ENCODE measurements at regions not wholly inside any gene's neighbourhood (a gene's known extent, or its start where the extent isn't known, plus 50 kb on each side); places are given as distances from the start of the nearest gene placed in this dataset.

- Histone ChIP-seq H3K4me3 (ENCODE audit: low read depth in 1 of 2, low read length in 2 of 2) (no peak overlapping the region), H3K4me1 (ENCODE audit: control insufficient read depth in 2 of 2, insufficient read depth in 2 of 2, low read length in 1 of 2) (peaks cover 2 to 4% of the 10 kb centered on the region in 2 donors), H3K27ac (ENCODE audit: low read depth in 2 of 2, low read length in 1 of 2) (peak overlapping the region; percentile 2 to 53), H3K36me3 (ENCODE audit: control insufficient read depth in 2 of 2, insufficient read depth in 2 of 2, low read length in 1 of 2) (no peaks in the 10 kb centered on the region), H3K27me3 (ENCODE audit: control insufficient read depth in 1 of 2, insufficient read depth in 2 of 2, low read length in 2 of 2) (no peaks in the 10 kb centered on the region), H3K9me3 (ENCODE audit: control insufficient read depth in 2 of 2, insufficient read depth in 1 of 2, low read depth in 1 of 2, low read length in 1 of 2) (no peaks in the 10 kb centered on the region)
- 80 to 84% methylated on average over 6 of the region's 6 CpGs for WGBS, 2 donors
Measured at GRCh38 chr11:8803973-8804372, 107.0 kb upstream of the AKIP1 start.

- Histone ChIP-seq H3K27me3 (ENCODE audit: control insufficient read depth in 1 of 2, insufficient read depth in 2 of 2, low read length in 2 of 2) (no peaks in the 10 kb centered on the region), H3K4me1 (ENCODE audit: control insufficient read depth in 2 of 2, insufficient read depth in 2 of 2, low read length in 1 of 2) (peaks cover 2 to 6% of the 10 kb centered on the region in 2 donors), H3K27ac (ENCODE audit: low read depth in 2 of 2, low read length in 1 of 2) (peak overlapping the region; percentile 40 to 73), H3K4me3 (ENCODE audit: low read depth in 1 of 2, low read length in 2 of 2) (no peak overlapping the region), H3K9me3 (ENCODE audit: control insufficient read depth in 2 of 2, insufficient read depth in 1 of 2, low read depth in 1 of 2, low read length in 1 of 2) (no peaks in the 10 kb centered on the region), H3K36me3 (ENCODE audit: control insufficient read depth in 2 of 2, insufficient read depth in 2 of 2, low read length in 1 of 2) (no peaks in the 10 kb centered on the region)
- WGBS, 2 donors, result 52 to 56% methylated on average over 3 of the region's 3 CpGs
Measured at GRCh38 chr11:8805296-8805695, 105.7 kb upstream of the AKIP1 start.

- Histone ChIP-seq H3K9me3 (ENCODE audit: control insufficient read depth in 2 of 2, insufficient read depth in 1 of 2, low read depth in 1 of 2, low read length in 1 of 2) (no peaks in the 10 kb centered on the region), H3K4me1 (ENCODE audit: control insufficient read depth in 2 of 2, insufficient read depth in 2 of 2, low read length in 1 of 2) (peaks cover 8 to 13% of the 10 kb centered on the region in 2 donors), H3K36me3 (ENCODE audit: control insufficient read depth in 2 of 2, insufficient read depth in 2 of 2, low read length in 1 of 2) (no peaks in the 10 kb centered on the region), H3K4me3 (ENCODE audit: low read depth in 1 of 2, low read length in 2 of 2) (no peak overlapping the region), H3K27ac (ENCODE audit: low read depth in 2 of 2, low read length in 1 of 2) (peak overlapping the region; percentile 70 to 88), H3K27me3 (ENCODE audit: control insufficient read depth in 1 of 2, insufficient read depth in 2 of 2, low read length in 2 of 2) (no peaks in the 10 kb centered on the region)
- 56 to 57% methylated on average over 8 of the region's 8 CpGs for WGBS, 2 donors
Measured at GRCh38 chr11:8806974-8807373, 104.0 kb upstream of the AKIP1 start.

- no peaks in the 10 kb centered on the region for H3K27me3 ChIP-seq (ENCODE audit: control insufficient read depth in 1 of 2, insufficient read depth in 2 of 2, low read length in 2 of 2)
- WGBS, 2 donors, result 32 to 36% methylated on average over 10 of the region's 10 CpGs
- H3K4me1 ChIP-seq (ENCODE audit: control insufficient read depth in 2 of 2, insufficient read depth in 2 of 2, low read length in 1 of 2), result peaks cover 8 to 15% of the 10 kb centered on the region in 2 donors
- H3K4me3 ChIP-seq (ENCODE audit: low read depth in 1 of 2, low read length in 2 of 2), result peak overlapping the region in 1 of 2 donors; percentile 37
- no peaks in the 10 kb centered on the region for H3K36me3 ChIP-seq (ENCODE audit: control insufficient read depth in 2 of 2, insufficient read depth in 2 of 2, low read length in 1 of 2)
- peak overlapping the region; percentile 70 to 88 for H3K27ac ChIP-seq (ENCODE audit: low read depth in 2 of 2, low read length in 1 of 2)
- no peaks in the 10 kb centered on the region for H3K9me3 ChIP-seq (ENCODE audit: control insufficient read depth in 2 of 2, insufficient read depth in 1 of 2, low read depth in 1 of 2, low read length in 1 of 2)
Measured at GRCh38 chr11:8807544-8808225, 103.3 kb upstream of the AKIP1 start.

GRCh38 chr11:8808226-8808585 is 102.8 kb upstream of the AKIP1 start:
- peak overlapping the region in 1 of 2 donors; percentile 37 for H3K4me3 ChIP-seq (ENCODE audit: low read depth in 1 of 2, low read length in 2 of 2)
- H3K4me1 ChIP-seq (ENCODE audit: control insufficient read depth in 2 of 2, insufficient read depth in 2 of 2, low read length in 1 of 2), result peaks cover 8 to 15% of the 10 kb centered on the region in 2 donors
- no peaks in the 10 kb centered on the region for H3K36me3 ChIP-seq (ENCODE audit: control insufficient read depth in 2 of 2, insufficient read depth in 2 of 2, low read length in 1 of 2)
- H3K27ac ChIP-seq (ENCODE audit: low read depth in 2 of 2, low read length in 1 of 2), result peak overlapping the region; percentile 70 to 88
- H3K9me3 ChIP-seq (ENCODE audit: control insufficient read depth in 2 of 2, insufficient read depth in 1 of 2, low read depth in 1 of 2, low read length in 1 of 2), result no peaks in the 10 kb centered on the region
- H3K27me3 ChIP-seq (ENCODE audit: control insufficient read depth in 1 of 2, insufficient read depth in 2 of 2, low read length in 2 of 2), result no peaks in the 10 kb centered on the region
- WGBS, 2 donors, result 19 to 30% methylated on average over 4 of the region's 4 CpGs

GRCh38 chr11:8809241-8809938 is 101.6 kb upstream of the AKIP1 start:
- H3K9me3 ChIP-seq (ENCODE audit: control insufficient read depth in 2 of 2, insufficient read depth in 1 of 2, low read depth in 1 of 2, low read length in 1 of 2), result no peaks in the 10 kb centered on the region
- peaks cover 8 to 15% of the 10 kb centered on the region in 2 donors for H3K4me1 ChIP-seq (ENCODE audit: control insufficient read depth in 2 of 2, insufficient read depth in 2 of 2, low read length in 1 of 2)
- H3K4me3 ChIP-seq (ENCODE audit: low read depth in 1 of 2, low read length in 2 of 2), result peak overlapping the region; percentile 55 to 58
- H3K27me3 ChIP-seq (ENCODE audit: control insufficient read depth in 1 of 2, insufficient read depth in 2 of 2, low read length in 2 of 2), result no peaks in the 10 kb centered on the region
- H3K36me3 ChIP-seq (ENCODE audit: control insufficient read depth in 2 of 2, insufficient read depth in 2 of 2, low read length in 1 of 2), result no peaks in the 10 kb centered on the region
- 25 to 27% methylated on average over 7 of the region's 7 CpGs for WGBS, 2 donors
- H3K27ac ChIP-seq (ENCODE audit: low read depth in 2 of 2, low read length in 1 of 2), result peak overlapping the region; percentile 57 to 70

GRCh38 chr11:8809939-8810539 is 101.0 kb upstream of the AKIP1 start:
- no peaks in the 10 kb centered on the region for H3K27me3 ChIP-seq (ENCODE audit: control insufficient read depth in 1 of 2, insufficient read depth in 2 of 2, low read length in 2 of 2)
- no peaks in the 10 kb centered on the region for H3K36me3 ChIP-seq (ENCODE audit: control insufficient read depth in 2 of 2, insufficient read depth in 2 of 2, low read length in 1 of 2)
- no peaks in the 10 kb centered on the region for H3K9me3 ChIP-seq (ENCODE audit: control insufficient read depth in 2 of 2, insufficient read depth in 1 of 2, low read depth in 1 of 2, low read length in 1 of 2)
- peak overlapping the region; percentile 70 to 94 for H3K27ac ChIP-seq (ENCODE audit: low read depth in 2 of 2, low read length in 1 of 2)
- H3K4me1 ChIP-seq (ENCODE audit: control insufficient read depth in 2 of 2, insufficient read depth in 2 of 2, low read length in 1 of 2), result peaks cover 8 to 15% of the 10 kb centered on the region in 2 donors
- peak overlapping the region; percentile 55 to 58 for H3K4me3 ChIP-seq (ENCODE audit: low read depth in 1 of 2, low read length in 2 of 2)
- 17 to 19% methylated on average over 8 of the region's 8 CpGs for WGBS, 2 donors

- H3K4me1 ChIP-seq (ENCODE audit: control insufficient read depth in 2 of 2, insufficient read depth in 2 of 2, low read length in 1 of 2), result peaks cover 8 to 15% of the 10 kb centered on the region in 2 donors
- H3K9me3 ChIP-seq (ENCODE audit: control insufficient read depth in 2 of 2, insufficient read depth in 1 of 2, low read depth in 1 of 2, low read length in 1 of 2), result no peaks in the 10 kb centered on the region
- WGBS, 2 donors, result 12 to 13% methylated on average over 28 of the region's 28 CpGs
- H3K4me3 ChIP-seq (ENCODE audit: low read depth in 1 of 2, low read length in 2 of 2), result peak overlapping the region; percentile 55 to 58
- peak overlapping the region; percentile 70 to 94 for H3K27ac ChIP-seq (ENCODE audit: low read depth in 2 of 2, low read length in 1 of 2)
- H3K36me3 ChIP-seq (ENCODE audit: control insufficient read depth in 2 of 2, insufficient read depth in 2 of 2, low read length in 1 of 2), result no peaks in the 10 kb centered on the region
- H3K27me3 ChIP-seq (ENCODE audit: control insufficient read depth in 1 of 2, insufficient read depth in 2 of 2, low read length in 2 of 2), result no peaks in the 10 kb centered on the region
Measured at GRCh38 chr11:8810540-8811301, 100.3 kb upstream of the AKIP1 start.

GRCh38 chr11:8811571-8811970 is 99.4 kb upstream of the AKIP1 start:
- 79 to 81% methylated on average over 1 of the region's 1 CpG for WGBS, 2 donors
- no peak overlapping the region for H3K4me3 ChIP-seq (ENCODE audit: low read depth in 1 of 2, low read length in 2 of 2)

More at GRCh38 chr11:8811571-8811970, 99.4 kb upstream of the AKIP1 start:
- Histone ChIP-seq H3K36me3 (ENCODE audit: control insufficient read depth in 2 of 2, insufficient read depth in 2 of 2, low read length in 1 of 2) (no peaks in the 10 kb centered on the region), H3K27ac (ENCODE audit: low read depth in 2 of 2, low read length in 1 of 2) (peak overlapping the region; percentile 70 to 94), H3K4me1 (ENCODE audit: control insufficient read depth in 2 of 2, insufficient read depth in 2 of 2, low read length in 1 of 2) (peaks cover 6 to 15% of the 10 kb centered on the region in 2 donors), H3K9me3 (ENCODE audit: control insufficient read depth in 2 of 2, insufficient read depth in 1 of 2, low read depth in 1 of 2, low read length in 1 of 2) (no peaks in the 10 kb centered on the region), H3K27me3 (ENCODE audit: control insufficient read depth in 1 of 2, insufficient read depth in 2 of 2, low read length in 2 of 2) (no peaks in the 10 kb centered on the region)

Measured in esophagus (tissue), 2 donors.